H9 (cell line): ENCODE measurements at regions not wholly inside any gene's neighbourhood (a gene's known extent, or its start where the extent isn't known, plus 50 kb on each side); places are given as distances from the start of the nearest gene placed in this dataset.

ENCODE experiments used
- DNase-seq: peaks from one replicate; pipeline ENCODE4 v3.0.0-alpha.2; 2017
- H2AFZ ChIP-seq: one replicate; pipeline ENCODE4 v1.6.1; 2013; ENCODE audit warnings: mild to moderate bottlenecking, low read length, control low read depth, moderate library complexity
- H2AK5ac ChIP-seq: 2 replicates; pipeline ENCODE4 v1.6.1; 2013; ENCODE audit warnings: low read length, control low read depth, mixed read lengths; ENCODE audit not compliant: insufficient read length
- H2BK120ac ChIP-seq: one replicate; pipeline ENCODE4 v1.6.1; 2013; ENCODE audit warnings: low read depth, mild to moderate bottlenecking, low read length, control low read depth, inconsistent platforms; ENCODE audit not compliant: poor library complexity, severe bottlenecking
- H2BK12ac ChIP-seq: 2 replicates; pipeline ENCODE4 v1.6.1; 2013; ENCODE audit warnings: low read length, control low read depth, mixed read lengths, low read depth; ENCODE audit not compliant: insufficient read length
- H2BK15ac ChIP-seq: 2 replicates; pipeline ENCODE4 v1.6.1; 2013; ENCODE audit warnings: low read depth, low read length, control low read depth
- H2BK20ac ChIP-seq: one replicate; pipeline ENCODE4 v1.6.1; 2013; ENCODE audit warnings: low read depth, mild to moderate bottlenecking, low read length, control low read depth, inconsistent platforms; ENCODE audit not compliant: poor library complexity, severe bottlenecking
- H2BK5ac ChIP-seq: 2 replicates; pipeline ENCODE4 v1.6.1; 2013; ENCODE audit warnings: low read length, control low read depth, mixed read lengths; ENCODE audit not compliant: insufficient read length
- H3K14ac ChIP-seq: 2 replicates; pipeline ENCODE4 v1.6.1; 2013; ENCODE audit warnings: low read length, control low read depth; ENCODE audit not compliant: insufficient read depth
- H3K18ac ChIP-seq: 2 replicates; pipeline ENCODE4 v1.6.1; 2013; ENCODE audit warnings: low read depth, mild to moderate bottlenecking, mixed read lengths, low read length, control low read depth; ENCODE audit not compliant: insufficient read length
- H3K23ac ChIP-seq: 2 replicates; pipeline ENCODE4 v1.6.1; 2013; ENCODE audit warnings: low read length, control low read depth, mixed read lengths, low read depth; ENCODE audit not compliant: insufficient read length
- H3K23me2 ChIP-seq: 2 replicates; pipeline ENCODE4 v1.6.1; 2013; ENCODE audit warnings: low read depth, mild to moderate bottlenecking, mixed read lengths, low read length, control low read depth; ENCODE audit not compliant: insufficient read length, poor library complexity, severe bottlenecking
- H3K27ac ChIP-seq: 2 replicates; pipeline ENCODE4 v1.5.1; 2013; ENCODE audit warnings: low read length, control low read depth, mixed read lengths, low read depth; ENCODE audit not compliant: insufficient read length
- H3K27me3 ChIP-seq: 2 replicates; pipeline ENCODE4 v1.6.1; 2013; ENCODE audit warnings: low read length, control low read depth, inconsistent platforms; ENCODE audit not compliant: insufficient read depth
- H3K4ac ChIP-seq: 2 replicates; pipeline ENCODE4 v1.6.1; 2013; ENCODE audit warnings: low read depth, mild to moderate bottlenecking, control low read depth, inconsistent platforms, low read length, moderate library complexity
- H3K4me1 ChIP-seq: 2 replicates; pipeline ENCODE4 v1.6.1; 2013; ENCODE audit warnings: low read length, control low read depth, inconsistent platforms; ENCODE audit not compliant: insufficient read depth
- H3K4me2 ChIP-seq: 2 replicates; pipeline ENCODE4 v1.6.1; 2013; ENCODE audit warnings: low read length, control low read depth, mixed read lengths; ENCODE audit not compliant: insufficient read length, insufficient read depth
- H3K56ac ChIP-seq: 2 replicates; pipeline ENCODE4 v1.6.1; 2013; ENCODE audit warnings: low read depth, mild to moderate bottlenecking, mixed read lengths, low read length, control low read depth; ENCODE audit not compliant: insufficient read length
- H3K79me1 ChIP-seq: 2 replicates; pipeline ENCODE4 v1.6.1; 2013; ENCODE audit warnings: low read depth, mild to moderate bottlenecking, moderate library complexity, low read length, control low read depth, inconsistent platforms; ENCODE audit not compliant: insufficient read depth, poor library complexity, severe bottlenecking
- H3K79me2 ChIP-seq: 2 replicates; pipeline ENCODE4 v1.6.1; 2013; ENCODE audit warnings: low read length, control low read depth, inconsistent platforms; ENCODE audit not compliant: insufficient read depth
- H3K9ac ChIP-seq: 2 replicates; pipeline ENCODE4 v1.6.1; 2013; ENCODE audit warnings: low read length, control low read depth, mixed read lengths; ENCODE audit not compliant: insufficient read length; ENCODE audit errors: extremely low read depth
- H3K9me3 ChIP-seq: one replicate; pipeline ENCODE4 v1.6.1; 2013; ENCODE audit warnings: low read depth, low read length, inconsistent platforms; ENCODE audit not compliant: control insufficient read depth
- H3T11ph ChIP-seq: one replicate; pipeline ENCODE4 v1.6.1; 2013; ENCODE audit warnings: mild to moderate bottlenecking, low read length, control low read depth, inconsistent platforms
- H4K20me1 ChIP-seq: one replicate; pipeline ENCODE4 v1.6.1; 2013; ENCODE audit not compliant: control insufficient read depth, insufficient read length, insufficient read depth
- H4K5ac ChIP-seq: 2 replicates; pipeline ENCODE4 v1.6.1; 2013; ENCODE audit warnings: low read depth, mild to moderate bottlenecking, mixed read lengths, low read length, control low read depth; ENCODE audit not compliant: insufficient read length
- H4K8ac ChIP-seq: replicated peaks from 2 replicates; pipeline ENCODE4 v1.6.1; 2013; ENCODE audit warnings: low read length, control low read depth, mixed read lengths, low read depth; ENCODE audit not compliant: insufficient read length
- H4K91ac ChIP-seq: 2 replicates; pipeline ENCODE4 v1.6.1; 2013; ENCODE audit warnings: low read depth, mild to moderate bottlenecking, moderate library complexity, mixed read lengths, low read length, control low read depth; ENCODE audit not compliant: insufficient read length
- H3K27ac Mint-ChIP-seq, 3 experiments: 2 replicates in 2 of 3; 3 replicates in 1 of 3; pipeline ENCODE4 v1.8.0; 2020 to 2021; ENCODE audit warnings: mixed read lengths in 3 of 3, mild to moderate bottlenecking in 1 of 3, moderate library complexity in 1 of 3
- H3K27me3 Mint-ChIP-seq: 2 replicates; pipeline ENCODE4 v1.8.0; 2021; ENCODE audit warnings: low read depth, mild to moderate bottlenecking, moderate library complexity, mixed read lengths
- H3K36me3 Mint-ChIP-seq, 3 experiments: 2 replicates in 2 of 3; 3 replicates in 1 of 3; pipeline ENCODE4 v1.8.0; 2020 to 2021; ENCODE audit warnings: low read depth in 3 of 3, mixed read lengths in 3 of 3; ENCODE audit not compliant: insufficient read depth in 1 of 3
- H3K4me1 Mint-ChIP-seq, 2 experiments: 2 replicates each; pipeline ENCODE4 v1.8.0; 2020; ENCODE audit warnings: mixed read lengths in 2 of 2
- H3K4me3 Mint-ChIP-seq, 2 experiments: 2 replicates in 1 of 2; 3 replicates in 1 of 2; pipeline ENCODE4 v1.8.0; 2020 to 2021; ENCODE audit warnings: mild to moderate bottlenecking in 2 of 2, mixed read lengths in 2 of 2, moderate library complexity in 1 of 2
- H3K9me3 Mint-ChIP-seq, 2 experiments: 2 replicates in 1 of 2; 3 replicates in 1 of 2; pipeline ENCODE4 v1.8.0; 2020; ENCODE audit warnings: mild to moderate bottlenecking in 2 of 2, mixed read lengths in 2 of 2, moderate library complexity in 1 of 2
- CTCF ChIP-seq: fragments of 200-600 bp; sonication (generic); conservative IDR thresholded peaks from 3 replicates; pipeline ENCODE4 v1.8.0; 2021; ENCODE audit warnings: antibody characterized with exemption, mild to moderate bottlenecking
- WGBS: extraction: QIAGEN DNeasy Blood & Tissue Kit; methylation state at CpG from one replicate; pipeline ENCODE4 v1.1.7; 2013; ENCODE audit warnings: missing lambda C conversion rate, low lambda C conversion rate, mixed read lengths; ENCODE audit not compliant: insufficient read length; ENCODE audit errors: extremely low coverage; 5-methylcytosine and 5-hydroxymethylcytosine counted together

GRCh38 chr4:11931266-11931820, 502.6 kb upstream of the HS3ST1 start:
- H3K79me1 ChIP-seq = no peaks in the 10 kb centered on the region
- H4K20me1 ChIP-seq = no peaks in the 10 kb centered on the region
- H4K8ac ChIP-seq = no peak overlapping the region
- H3K9ac ChIP-seq = no peak overlapping the region
- H3K27ac ChIP-seq = no peak overlapping the region
- no peak overlapping the region for H2AFZ ChIP-seq
- no peak overlapping the region for H3K27ac Mint-ChIP-seq
- no peak overlapping the region for H4K5ac ChIP-seq
- no peaks in the 10 kb centered on the region for H3K27me3 Mint-ChIP-seq
- TF ChIP-seq CTCF = no peak
- H3K23me2 ChIP-seq = no peaks in the 10 kb centered on the region
- H2BK5ac ChIP-seq = no peak overlapping the region
- no peaks in the 10 kb centered on the region for H3K27me3 ChIP-seq
- no peak overlapping the region for H3K56ac ChIP-seq
- no peak for DNase-seq
- no peak overlapping the region for H2BK120ac ChIP-seq
- H3K79me2 ChIP-seq = no peaks in the 10 kb centered on the region
- peaks cover 0 to 2% (median 2%) of the 10 kb centered on the region in 3 experiments; a peak in 3 of 7 replicates for H3K36me3 Mint-ChIP-seq
- H3K23ac ChIP-seq = no peak overlapping the region
- peaks cover 11 to 18% of the 10 kb centered on the region in 2 experiments for H3K4me1 Mint-ChIP-seq
- H3K9me3 Mint-ChIP-seq = peaks cover 4 to 7% of the 10 kb centered on the region in 2 experiments; a peak in 4 of 5 replicates
- no peak overlapping the region for H2AK5ac ChIP-seq
- no peaks in the 10 kb centered on the region for H3K9me3 ChIP-seq
- no peak overlapping the region for H3K18ac ChIP-seq
- no peak overlapping the region for H4K91ac ChIP-seq
- no peak overlapping the region for H3K4me3 Mint-ChIP-seq
- WGBS = no CpG with 5 or more reads among the region's 2 CpGs
- no peak overlapping the region for H3K14ac ChIP-seq
- H2BK20ac ChIP-seq = no peak overlapping the region
- H2BK12ac ChIP-seq = no peak overlapping the region
- no peak overlapping the region for H3K4me2 ChIP-seq
- H3K4ac ChIP-seq = no peak overlapping the region
- H2BK15ac ChIP-seq = no peak overlapping the region
- H3T11ph ChIP-seq = no peak overlapping the region
- H3K4me1 ChIP-seq = no peaks in the 10 kb centered on the region; the same call in 1 of the 2 replicates
